ENCODE measurements at regions not wholly inside any gene's neighbourhood (a gene's known extent, or its start where the extent isn't known, plus 50 kb on each side); places are given as distances from the start of the nearest gene placed in this dataset.
"Not testable (repeated sequence)": the region's sequence is repeated elsewhere in the genome, so short reads cannot be mapped to it uniquely, and the experiment has no call there.

DNA sequence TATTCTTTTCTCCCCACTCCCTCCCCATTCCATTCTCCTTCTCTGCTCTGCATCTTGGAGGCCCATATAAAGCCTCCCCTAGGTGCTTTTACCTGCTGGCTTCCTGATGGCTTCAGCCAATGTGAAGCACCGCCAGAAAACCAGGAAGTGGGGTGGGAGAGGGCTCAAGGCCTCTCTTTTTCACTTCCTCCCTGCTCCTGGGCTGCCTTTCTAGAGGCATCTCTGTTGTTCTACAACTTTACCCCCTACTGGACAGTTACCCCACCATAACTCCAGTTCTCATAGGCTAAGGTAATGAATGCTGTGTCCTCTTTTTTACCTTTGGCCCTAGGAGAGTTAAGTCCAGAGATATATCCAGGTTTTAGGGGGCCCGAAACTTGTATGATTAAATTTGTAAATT, 62.4 kb upstream of the PPARGC1A start (continued):
- TF ChIP-seq ZFP30 (CRISPR knock-in tag; IDR thresholded peaks at IDR 0.05), result no peak
- TF ChIP-seq ZNF70 (CRISPR knock-in tag; IDR thresholded peaks at IDR 0.05), result no peak
- no peak for TF ChIP-seq CSDC2 (CRISPR knock-in tag; IDR thresholded peaks at IDR 0.05)
- TF ChIP-seq, protein P1, sequence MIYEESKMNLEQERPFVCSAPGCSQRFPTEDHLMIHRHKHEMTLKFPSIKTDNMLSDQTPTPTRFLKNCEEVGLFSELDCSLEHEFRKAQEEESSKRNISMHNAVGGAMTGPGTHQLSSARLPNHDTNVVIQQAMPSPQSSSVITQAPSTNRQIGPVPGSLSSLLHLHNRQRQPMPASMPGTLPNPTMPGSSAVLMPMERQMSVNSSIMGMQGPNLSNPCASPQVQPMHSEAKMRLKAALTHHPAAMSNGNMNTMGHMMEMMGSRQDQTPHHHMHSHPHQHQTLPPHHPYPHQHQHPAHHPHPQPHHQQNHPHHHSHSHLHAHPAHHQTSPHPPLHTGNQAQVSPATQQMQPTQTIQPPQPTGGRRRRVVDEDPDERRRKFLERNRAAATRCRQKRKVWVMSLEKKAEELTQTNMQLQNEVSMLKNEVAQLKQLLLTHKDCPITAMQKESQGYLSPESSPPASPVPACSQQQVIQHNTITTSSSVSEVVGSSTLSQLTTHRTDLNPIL (CRISPR knock-in tag; IDR thresholded peaks at IDR 0.05; ENCODE audit: low read depth), result no peak
- TF ChIP-seq BACH2 (CRISPR knock-in tag; IDR thresholded peaks at IDR 0.05; ENCODE audit: borderline replicate concordance), result no peak
- no peak for TF ChIP-seq GLIS3 (CRISPR knock-in tag; IDR thresholded peaks at IDR 0.05)

- ATAC-seq, result no peak
- TF ChIP-seq TCF4 (CRISPR knock-in tag; IDR thresholded peaks at IDR 0.05; ENCODE audit: borderline replicate concordance) (no peak), GLIS3 (CRISPR knock-in tag; IDR thresholded peaks at IDR 0.05) (no peak), ZFP30 (CRISPR knock-in tag; IDR thresholded peaks at IDR 0.05) (no peak), ZNF8 (CRISPR knock-in tag; IDR thresholded peaks at IDR 0.05) (no peak), SNAI2 (CRISPR knock-in tag; IDR thresholded peaks at IDR 0.05) (no peak)
- TF ChIP-seq, protein P2, sequence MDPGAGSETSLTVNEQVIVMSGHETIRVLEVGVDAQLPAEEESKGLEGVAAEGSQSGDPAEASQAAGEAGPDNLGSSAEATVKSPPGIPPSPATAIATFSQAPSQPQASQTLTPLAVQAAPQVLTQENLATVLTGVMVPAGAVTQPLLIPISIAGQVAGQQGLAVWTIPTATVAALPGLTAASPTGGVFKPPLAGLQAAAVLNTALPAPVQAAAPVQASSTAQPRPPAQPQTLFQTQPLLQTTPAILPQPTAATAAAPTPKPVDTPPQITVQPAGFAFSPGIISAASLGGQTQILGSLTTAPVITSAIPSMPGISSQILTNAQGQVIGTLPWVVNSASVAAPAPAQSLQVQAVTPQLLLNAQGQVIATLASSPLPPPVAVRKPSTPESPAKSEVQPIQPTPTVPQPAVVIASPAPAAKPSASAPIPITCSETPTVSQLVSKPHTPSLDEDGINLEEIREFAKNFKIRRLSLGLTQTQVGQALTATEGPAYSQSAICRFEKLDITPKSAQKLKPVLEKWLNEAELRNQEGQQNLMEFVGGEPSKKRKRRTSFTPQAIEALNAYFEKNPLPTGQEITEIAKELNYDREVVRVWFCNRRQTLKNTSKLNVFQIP (CRISPR knock-in tag; IDR thresholded peaks at IDR 0.05; ENCODE audit: borderline replicate concordance, low read depth), result no peak
Observed at GRCh38 chr4:23947826-23948225, 58.0 kb upstream of the PPARGC1A start.

GRCh38 chr4:23946299-23946698, 56.5 kb upstream of the PPARGC1A start:
- TF ChIP-seq RARB (CRISPR knock-in tag; IDR thresholded peaks at IDR 0.05) (no peak), ESRRG (CRISPR knock-in tag; IDR thresholded peaks at IDR 0.05) (no peak)
- no peak for ATAC-seq

- ATAC-seq, result no peak
- TF ChIP-seq PPARA (CRISPR knock-in tag; IDR thresholded peaks at IDR 0.05; ENCODE audit: borderline replicate concordance), result no peak
- TF ChIP-seq, protein P1 (CRISPR knock-in tag; IDR thresholded peaks at IDR 0.05; ENCODE audit: low read depth), result no peak
- no peak for TF ChIP-seq GLIS3 (CRISPR knock-in tag; IDR thresholded peaks at IDR 0.05)
- no peak for TF ChIP-seq RARB (CRISPR knock-in tag; IDR thresholded peaks at IDR 0.05)
- no peak for TF ChIP-seq ZNF70 (CRISPR knock-in tag; IDR thresholded peaks at IDR 0.05)
- no peak for TF ChIP-seq PATZ1 (CRISPR knock-in tag; IDR thresholded peaks at IDR 0.05; ENCODE audit: borderline replicate concordance)
- no peak for TF ChIP-seq ISL1 (CRISPR knock-in tag; IDR thresholded peaks at IDR 0.05)
- TF ChIP-seq TOX (CRISPR knock-in tag; IDR thresholded peaks at IDR 0.05; ENCODE audit: borderline replicate concordance), result no peak
- TF ChIP-seq ZFP3 (CRISPR knock-in tag; IDR thresholded peaks at IDR 0.05), result no peak
- TF ChIP-seq ESRRG (CRISPR knock-in tag; IDR thresholded peaks at IDR 0.05), result no peak
- no peak for TF ChIP-seq CSRNP3 (CRISPR knock-in tag; IDR thresholded peaks at IDR 0.05)
- TF ChIP-seq CSDC2 (CRISPR knock-in tag; IDR thresholded peaks at IDR 0.05), result no peak
- no peak for TF ChIP-seq BACH2 (CRISPR knock-in tag; IDR thresholded peaks at IDR 0.05; ENCODE audit: borderline replicate concordance)
- no peak for TF ChIP-seq ARNTL (CRISPR knock-in tag; IDR thresholded peaks at IDR 0.05; ENCODE audit: borderline replicate concordance, low read depth)
- TF ChIP-seq ZNF565 (CRISPR knock-in tag; conservative IDR thresholded peaks at IDR 0.05; ENCODE audit: low read depth), result no peak
- TF ChIP-seq, protein P2 (CRISPR knock-in tag; IDR thresholded peaks at IDR 0.05; ENCODE audit: borderline replicate concordance, low read depth), result no peak
- TF ChIP-seq ZNF8 (CRISPR knock-in tag; IDR thresholded peaks at IDR 0.05), result no peak
- no peak for TF ChIP-seq TSHZ2 (CRISPR knock-in tag; IDR thresholded peaks at IDR 0.05)
Observed at GRCh38 chr4:23945451-23946017, 55.7 kb upstream of the PPARGC1A start.

DNA sequence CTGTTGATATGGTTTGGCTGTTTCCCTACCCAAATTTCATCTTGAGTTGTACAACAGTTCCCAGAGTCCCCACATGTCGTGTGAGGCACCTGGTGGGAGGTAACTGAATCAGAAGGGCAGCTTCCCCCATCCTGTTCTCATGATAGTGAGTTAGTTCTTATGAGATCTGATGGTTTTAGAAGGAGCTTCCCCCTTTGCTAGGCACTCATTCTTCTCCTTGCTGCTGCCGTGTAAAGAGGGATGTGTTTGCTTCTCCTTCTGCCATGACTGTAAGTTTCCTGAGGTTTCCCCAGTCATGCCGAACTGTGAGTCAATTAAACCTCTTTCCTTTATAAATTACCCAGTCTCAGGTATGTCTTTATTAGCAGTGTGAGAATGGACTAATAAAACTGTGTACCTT, 54.7 kb upstream of the PPARGC1A start:
- not testable (repeated sequence) for ATAC-seq
